Umbilical cord (tissue), 1 donor: ENCODE measurements at regions not wholly inside any gene's neighbourhood (a gene's known extent, or its start where the extent isn't known, plus 50 kb on each side); places are given as distances from the start of the nearest gene placed in this dataset.
"Not testable (repeated sequence)": the region's sequence is repeated elsewhere in the genome, so short reads cannot be mapped to it uniquely, and the experiment has no call there.

ENCODE experiments used
- DNase-seq: peaks from one replicate; pipeline ENCODE4 v3.0.0-alpha.2; 2015; ENCODE audit warnings: low spot score

GRCh38 chr21:32940079-32941014, 85.4 kb upstream of the OLIG2 start:
- peak; percentile 18 for DNase-seq

- DNase-seq = no peak
Measured at GRCh38 chr21:32941263-32941662, 84.5 kb upstream of the OLIG2 start.

- DNase-seq = no peak
Measured at GRCh38 chr21:32946654-32947053, 79.1 kb upstream of the OLIG2 start.

GRCh38 chr21:32947736-32948135, 78.0 kb upstream of the OLIG2 start:
- DNase-seq = no peak

- DNase-seq = no peak
Measured at GRCh38 chr21:32949701-32950100, 76.0 kb upstream of the OLIG2 start.

GRCh38 chr21:32951041-32951440, 74.7 kb upstream of the OLIG2 start:
- no peak for DNase-seq

GRCh38 chr21:32954353-32954752, 71.4 kb upstream of the OLIG2 start:
- no peak for DNase-seq

GRCh38 chr21:32955311-32956060, 70.2 kb upstream of the OLIG2 start:
- DNase-seq = no peak

GRCh38 chr21:32956061-32956656, 69.6 kb upstream of the OLIG2 start:
- DNase-seq = no peak

GRCh38 chr21:32957545-32957944, 68.2 kb upstream of the OLIG2 start:
- no peak for DNase-seq

GRCh38 chr21:32958288-32959002, 67.3 kb upstream of the OLIG2 start:
- DNase-seq = no peak

GRCh38 chr21:32962268-32962667, 63.5 kb upstream of the OLIG2 start:
- no peak for DNase-seq

GRCh38 chr21:32965129-32965680, 60.5 kb upstream of the OLIG2 start:
- no peak for DNase-seq

GRCh38 chr21:32966120-32966519, 59.6 kb upstream of the OLIG2 start:
- no peak for DNase-seq

GRCh38 chr21:32968103-32968502, 57.6 kb upstream of the OLIG2 start:
- DNase-seq = not testable (repeated sequence)

GRCh38 chr21:32974653-32975052, 51.1 kb upstream of the OLIG2 start:
- DNase-seq = no peak

- DNase-seq = no peak
Measured at GRCh38 chr21:32975811-32976431, 49.8 kb upstream of the OLIG2 start.
